ENCODE measurements at regions not wholly inside any gene's neighbourhood (a gene's known extent, or its start where the extent isn't known, plus 50 kb on each side); places are given as distances from the start of the nearest gene placed in this dataset.
"Not testable (repeated sequence)": the region's sequence is repeated elsewhere in the genome, so short reads cannot be mapped to it uniquely, and the experiment has no call there.

- DNase-seq, result no peak
Observed at GRCh38 chr6:156438350-156438923, 338.7 kb upstream of the ARID1B start.

GRCh38 chr6:156437121-156437879 is 339.9 kb upstream of the ARID1B start:
- DNase-seq, result no peak

- no peak for DNase-seq
Observed at GRCh38 chr6:156434795-156435190, 342.4 kb upstream of the ARID1B start.

- no peak for DNase-seq
Observed at GRCh38 chr6:156434049-156434794, 343.0 kb upstream of the ARID1B start.

- DNase-seq, result no peak
Observed at GRCh38 chr6:156432543-156432942, 344.6 kb upstream of the ARID1B start.

- no peak for DNase-seq
Observed at GRCh38 chr6:156430386-156430785, 346.8 kb upstream of the ARID1B start.

- no peak for DNase-seq
Observed at GRCh38 chr6:156427345-156427744, 349.8 kb upstream of the ARID1B start.

- DNase-seq, result no peak
Observed at GRCh38 chr6:156425359-156426020, 351.7 kb upstream of the ARID1B start.

GRCh38 chr6:156423829-156424228 is 353.3 kb upstream of the ARID1B start:
- no peak for DNase-seq

GRCh38 chr6:156423075-156423474 is 354.1 kb upstream of the ARID1B start:
- no peak for DNase-seq

GRCh38 chr6:156421933-156422332 is 355.2 kb upstream of the ARID1B start:
- no peak for DNase-seq

GRCh38 chr6:156421301-156421700 is 355.9 kb upstream of the ARID1B start:
- not testable (repeated sequence) for DNase-seq

GRCh38 chr6:156420172-156420993 is 356.8 kb upstream of the ARID1B start:
- no peak for DNase-seq

GRCh38 chr6:156419594-156419993 is 357.6 kb upstream of the ARID1B start:
- no peak for DNase-seq

GRCh38 chr6:156418253-156418652 is 358.9 kb upstream of the ARID1B start:
- no peak for DNase-seq

- no peak for DNase-seq
Observed at GRCh38 chr6:156416391-156416790, 360.8 kb upstream of the ARID1B start.

- no peak for DNase-seq
Observed at GRCh38 chr6:156413154-156413553, 364.0 kb upstream of the ARID1B start.

- no peak for DNase-seq
Observed at GRCh38 chr6:156410649-156411048, 366.5 kb upstream of the ARID1B start.

- no peak for DNase-seq
Observed at GRCh38 chr6:156408655-156409054, 368.5 kb upstream of the ARID1B start.

- DNase-seq, result no peak
Observed at GRCh38 chr6:156407334-156407733, 369.8 kb upstream of the ARID1B start.

- DNase-seq, result no peak
Observed at GRCh38 chr6:156406688-156407087, 370.5 kb upstream of the ARID1B start.

GRCh38 chr6:156406099-156406498 is 371.1 kb upstream of the ARID1B start:
- DNase-seq, result no peak

- DNase-seq, result no peak
Observed at GRCh38 chr6:156402628-156403027, 374.6 kb upstream of the ARID1B start.

All from NCI-H187 (cell line).